GM12878 (cell line): ENCODE measurements at regions not wholly inside any gene's neighbourhood (a gene's known extent, or its start where the extent isn't known, plus 50 kb on each side); places are given as distances from the start of the nearest gene placed in this dataset.

ENCODE experiments used
- ATAC-seq: fragments of 200-7000 bp; cut with Tn5 transposase; 3 replicates; pipeline ENCODE4 v1.9.1; 2020; ENCODE audit warnings: mild to moderate bottlenecking, moderate library complexity
- BruUV-seq: library from RNA; stranded (reverse); fragments of 400-500 nt; replicated peaks from 2 replicates; lab custom pipeline; 2021; lab: Mats Ljungman, UMichigan
- CTCF ChIA-PET: fragments of 300-600 bp; sonication (Branson Sonifier 250); formaldehyde crosslinking; extraction: SDS; loops from one replicate; lab custom pipeline; 2021; ENCODE audit warnings: inconsistent platforms; lab: Yijun Ruan, JAX
- POLR2A ChIA-PET: fragments of 350-600 bp; formaldehyde crosslinking; extraction: SDS; loops from one replicate; lab custom pipeline; 2021; ENCODE audit warnings: inconsistent platforms; lab: Charles Lee
- RAD21 ChIA-PET: fragments of 300-600 bp; sonication (Branson Sonifier 250); formaldehyde crosslinking; loops from one replicate; lab custom pipeline; 2023; ENCODE audit warnings: antibody characterized with exemption; ENCODE audit not compliant: unreplicated experiment; lab: Charles Lee
- SMC1A ChIA-PET: fragments of 300-600 bp; sonication (Branson Sonifier 250); formaldehyde crosslinking; loops from one replicate; lab custom pipeline; 2023; ENCODE audit not compliant: unreplicated experiment, uncharacterized antibody; lab: Charles Lee
- DNase-seq: peaks from one replicate; pipeline ENCODE4 v3.0.0-alpha.2; 2011; ENCODE audit warnings: low read depth, low spot score
- FAIRE-seq: peaks from 3 replicates; lab custom pipeline; 2011; peaks lifted over from hg19 to GRCh38; lab: Jason Lieb, UNC
- H2AFZ ChIP-seq: 2 replicates; pipeline ENCODE4 v1.6.0; 2011; ENCODE audit warnings: low read depth, low read length, control low read depth; ENCODE audit not compliant: control insufficient read depth
- H3K27ac ChIP-seq: 2 replicates; pipeline ENCODE4 v1.5.1; 2011; ENCODE audit warnings: control low read depth; ENCODE audit not compliant: control insufficient read depth, insufficient read depth
- H3K27me3 ChIP-seq, 2 experiments: replicated peaks in 1 of 2; 2 replicates each; pipeline versions ENCODE4 v1.6.0 to v1.6.1; 2011; ENCODE audit warnings: low read length in 1 of 2; ENCODE audit not compliant: control insufficient read depth in 2 of 2, insufficient read depth in 2 of 2
- H3K36me3 ChIP-seq, 2 experiments: 2 replicates each; pipeline ENCODE4 v1.5.1; 2011; ENCODE audit warnings: low read length in 1 of 2; ENCODE audit not compliant: control insufficient read depth in 2 of 2, insufficient read depth in 2 of 2
- H3K4me1 ChIP-seq: 2 replicates; pipeline ENCODE4 v1.6.1; 2011; ENCODE audit warnings: mild to moderate bottlenecking, low read length, moderate library complexity, mixed read lengths; ENCODE audit not compliant: control insufficient read depth, insufficient read depth
- H3K4me2 ChIP-seq: 2 replicates; pipeline ENCODE4 v1.6.0; 2011; ENCODE audit warnings: control low read depth; ENCODE audit not compliant: control insufficient read depth, insufficient read depth
- H3K4me3 ChIP-seq: fragments of 200-600 bp; sonication (generic); 2 replicates; pipeline ENCODE4 v1.5.1; 2016
- H3K79me2 ChIP-seq: 2 replicates; pipeline ENCODE4 v1.6.0; 2011; ENCODE audit warnings: low read length; ENCODE audit not compliant: control insufficient read depth, insufficient read depth
- H3K9ac ChIP-seq: 2 replicates; pipeline ENCODE4 v1.8.0; 2011; ENCODE audit warnings: low read length, control low read depth, mixed read lengths; ENCODE audit not compliant: control insufficient read depth, insufficient read depth
- H3K9me3 ChIP-seq: replicated peaks from 3 replicates; pipeline ENCODE4 v1.5.1; 2011; ENCODE audit warnings: mild to moderate bottlenecking, low read length; ENCODE audit not compliant: control insufficient read depth, insufficient read depth
- H4K20me1 ChIP-seq: 2 replicates; pipeline ENCODE4 v1.6.0; 2011; ENCODE audit not compliant: control insufficient read depth, insufficient read depth
- BCL11A ChIP-seq: IDR thresholded peaks from 2 replicates; pipeline ENCODE4 v1.6.1; 2011; ENCODE audit warnings: low read depth, low read length
- BRCA1 ChIP-seq: IDR thresholded peaks from 2 replicates; pipeline ENCODE4 v1.6.1; 2011; ENCODE audit warnings: low read depth, low read length, improper control_type of control experiment
- CEBPB ChIP-seq, 2 experiments: fragments of 150-350 bp in 1 of 2; IDR thresholded peaks; 2 replicates each; pipeline ENCODE4 v1.6.1; 2012 to 2014; ENCODE audit warnings: low read depth in 2 of 2, low read length in 2 of 2, borderline replicate concordance in 1 of 2, inconsistent platforms in 1 of 2
- EED ChIP-seq: sonication (generic); IDR thresholded peaks from 2 replicates; pipeline ENCODE4 v1.6.1; 2016; ENCODE audit warnings: antibody characterized with exemption, low read depth
- EGR1 ChIP-seq, 2 experiments: IDR thresholded peaks; 1 replicate in 1 of 2; 2 replicates in 1 of 2; pipeline ENCODE4 v1.6.1; 2011 to 2012; ENCODE audit warnings: low read depth in 2 of 2, low read length in 2 of 2, borderline replicate concordance in 1 of 2, mild to moderate bottlenecking in 1 of 2, moderate library complexity in 1 of 2
- FOXM1 ChIP-seq: IDR thresholded peaks from 2 replicates; pipeline ENCODE4 v1.6.1; 2012; ENCODE audit warnings: low read depth, mild to moderate bottlenecking, inconsistent platforms, low read length, moderate library complexity
- HCFC1 ChIP-seq: fragments of 150-350 bp; IDR thresholded peaks from 2 replicates; pipeline ENCODE4 v1.6.1; 2014; ENCODE audit warnings: low read length
- IKZF1 ChIP-seq: fragments of 450-650 bp; conservative IDR thresholded peaks from 2 replicates; pipeline ENCODE4 v1.6.1; 2017; ENCODE audit warnings: antibody characterized with exemption, mild to moderate bottlenecking
- MTA2 ChIP-seq: fragments of 450-650 bp; IDR thresholded peaks from 2 replicates; pipeline ENCODE4 v1.6.1; 2016; ENCODE audit warnings: low read depth, mild to moderate bottlenecking, moderate library complexity
- NFXL1 ChIP-seq: fragments of 450-650 bp; IDR thresholded peaks from 2 replicates; pipeline ENCODE4 v1.6.1; 2017; ENCODE audit warnings: antibody characterized with exemption, mild to moderate bottlenecking, borderline replicate concordance
- NFYA ChIP-seq: IDR thresholded peaks from 2 replicates; pipeline ENCODE4 v1.6.1; 2011; ENCODE audit warnings: low read depth, mild to moderate bottlenecking, low read length, improper control_type of control experiment, borderline replicate concordance
- PAX8 ChIP-seq: fragments of 450-650 bp; IDR thresholded peaks from 2 replicates; pipeline ENCODE4 v1.6.1; 2017; ENCODE audit warnings: mild to moderate bottlenecking, moderate library complexity
- POLR2AphosphoS2 ChIP-seq: IDR thresholded peaks from 2 replicates; pipeline ENCODE4 v1.6.1; 2011; ENCODE audit warnings: low read depth, mild to moderate bottlenecking, low read length, improper control_type of control experiment, moderate library complexity
- RAD21 ChIP-seq: IDR thresholded peaks from 2 replicates; pipeline ENCODE4 v1.6.1; 2011; ENCODE audit warnings: mild to moderate bottlenecking, low read depth, low read length, moderate library complexity; ENCODE audit not compliant: insufficient read depth
- TBL1XR1 ChIP-seq: IDR thresholded peaks from 2 replicates; pipeline ENCODE4 v1.6.1; 2012; ENCODE audit warnings: low read depth, low read length, improper control_type of control experiment
- TCF3 ChIP-seq: IDR thresholded peaks from 2 replicates; pipeline ENCODE4 v1.6.1; 2012; ENCODE audit warnings: low read depth, mild to moderate bottlenecking, low read length, borderline replicate concordance; ENCODE audit not compliant: insufficient read depth
- YY1 ChIP-seq: IDR thresholded peaks from 2 replicates; pipeline ENCODE4 v1.6.1; 2011; ENCODE audit warnings: low read depth, mild to moderate bottlenecking, low read length
- ZNF274 ChIP-seq: IDR thresholded peaks from one replicate; pipeline ENCODE4 v1.8.0; 2011; ENCODE audit not compliant: insufficient read length, insufficient read depth
- whole genome bisulfite sequencing: methylation state at CpG from one replicate; pipeline ENCODE4 v1.1.6; 2016; ENCODE audit warnings: low lambda C conversion rate; ENCODE audit not compliant: insufficient replicate concordance, insufficient coverage; ENCODE audit errors: missing lambda C conversion rate; 5-methylcytosine and 5-hydroxymethylcytosine counted together
- in situ Hi-C: fragments of 300-500 bp; cut with MboI; formaldehyde crosslinking; loops from 9 replicates; pipeline ENCODE4 v1.14.3; 2018; ENCODE audit warnings: mixed read lengths
- intact Hi-C: fragments of 100-400 bp; cut with micrococcal nuclease; formaldehyde crosslinking; loops from one replicate; pipeline ENCODE4 v1.14.2; 2022; ENCODE audit not compliant: unreplicated experiment
- TF ChIP-seq, protein P1 (sequence below): IDR thresholded peaks from 2 replicates; pipeline ENCODE4 v1.6.1; 2012; ENCODE audit warnings: low read depth, low read length, improper control_type of control experiment
- TF ChIP-seq, protein P2 (sequence below): IDR thresholded peaks from 2 replicates; pipeline ENCODE4 v1.6.1; 2011; ENCODE audit warnings: borderline replicate concordance, low read depth, mild to moderate bottlenecking, moderate library complexity, mixed read lengths, low read length; ENCODE audit not compliant: insufficient read depth; ENCODE audit errors: extremely low read length

DNA sequence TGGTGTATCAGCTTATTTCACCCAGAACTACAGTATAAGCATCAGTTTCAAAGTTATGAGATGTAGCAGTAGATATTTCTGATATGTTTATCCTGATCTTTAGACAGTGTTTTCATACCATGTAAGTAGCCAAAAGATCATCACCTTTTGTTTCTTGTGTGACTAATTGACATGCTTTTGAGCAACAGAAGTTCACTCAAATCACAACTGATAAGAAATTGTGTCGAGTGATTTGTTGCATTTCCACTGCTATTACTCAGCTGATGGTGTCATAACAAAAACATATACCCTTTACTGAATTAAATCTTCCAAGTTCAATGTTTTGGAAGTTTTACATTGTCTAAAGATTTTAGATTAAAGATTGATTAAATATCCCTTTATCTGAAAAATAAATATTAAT lies 324.5 kb downstream of the TUSC1 start:
- intact Hi-C loops (no loop called here), in situ Hi-C loops (no loop called here)
- CTCF ChIA-PET, result no interaction called here
- Histone ChIP-seq H3K9me3 (no peaks in the 10 kb centered on the region; the same call in 2 of the 3 replicates), H2AFZ (no peak overlapping the region), H3K4me3 (no peak overlapping the region), H3K27me3 (no peaks in the 10 kb centered on the region), H3K9ac (no peak overlapping the region), H3K79me2 (no peaks in the 10 kb centered on the region), H3K27ac (no peak overlapping the region), H3K4me2 (no peak overlapping the region), H4K20me1 (no peaks in the 10 kb centered on the region), H3K36me3 (no peaks in the 10 kb centered on the region), H3K4me1 (no peaks in the 10 kb centered on the region)
- ATAC-seq, result no peak
- SMC1A ChIA-PET, result no interaction called here
- WGBS, result 0% methylated on average over 1 of the region's 1 CpG
- RAD21 ChIA-PET, result no interaction called here
- POLR2A ChIA-PET, result no interaction called here
- DNase-seq, result no peak
- TF ChIP-seq, protein P1, sequence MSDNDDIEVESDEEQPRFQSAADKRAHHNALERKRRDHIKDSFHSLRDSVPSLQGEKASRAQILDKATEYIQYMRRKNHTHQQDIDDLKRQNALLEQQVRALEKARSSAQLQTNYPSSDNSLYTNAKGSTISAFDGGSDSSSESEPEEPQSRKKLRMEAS, result no peak
- TF ChIP-seq HCFC1 (no peak), NFXL1 (no peak), BRCA1 (no peak), TCF3 (no peak), IKZF1 (no peak), EGR1 (IDR thresholded peaks at IDR 0.05; ENCODE audit: borderline replicate concordance in 1 of 2, low read depth in 2 of 2, low read length in 2 of 2) (no peak), EED (no peak), POLR2AphosphoS2 (no peak), MTA2 (no peak), TBL1XR1 (no peak), FOXM1 (no peak), YY1 (no peak), RAD21 (no peak), BCL11A (no peak), ZNF274 (no peak), NFYA (no peak), PAX8 (no peak), CEBPB (IDR thresholded peaks at IDR 0.05; ENCODE audit: borderline replicate concordance in 1 of 2, low read depth in 2 of 2, low read length in 2 of 2) (no peak)
- TF ChIP-seq, protein P2, sequence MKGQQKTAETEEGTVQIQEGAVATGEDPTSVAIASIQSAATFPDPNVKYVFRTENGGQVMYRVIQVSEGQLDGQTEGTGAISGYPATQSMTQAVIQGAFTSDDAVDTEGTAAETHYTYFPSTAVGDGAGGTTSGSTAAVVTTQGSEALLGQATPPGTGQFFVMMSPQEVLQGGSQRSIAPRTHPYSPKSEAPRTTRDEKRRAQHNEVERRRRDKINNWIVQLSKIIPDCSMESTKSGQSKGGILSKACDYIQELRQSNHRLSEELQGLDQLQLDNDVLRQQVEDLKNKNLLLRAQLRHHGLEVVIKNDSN, result no peak
- FAIRE-seq, result no peak
- no TSS peak for BruUV-seq
